Cardiac fibroblast (primary cell): ENCODE measurements at regions not wholly inside any gene's neighbourhood (a gene's known extent, or its start where the extent isn't known, plus 50 kb on each side); places are given as distances from the start of the nearest gene placed in this dataset.
A peak's percentile ranks its signal among the peaks of the same experiment; 100 is the strongest.
"Not testable (repeated sequence)": the region's sequence is repeated elsewhere in the genome, so short reads cannot be mapped to it uniquely, and the experiment has no call there.

Experiments
- DNase-seq, 2 donors: peaks; one replicate each; pipeline versions ENCODE4 v3.0.0 to v3.0.0-alpha.2; 2010; ENCODE audit warnings: low read depth in 2 of 2
- H3K4me3 ChIP-seq, 2 donors: replicated peaks in 1 of 2; 1 replicate in 1 of 2; 2 replicates in 1 of 2; pipeline ENCODE4 v1.5.1; 2011; ENCODE audit warnings: low read depth in 2 of 2, low read length in 2 of 2, mild to moderate bottlenecking in 2 of 2, moderate library complexity in 1 of 2
- CTCF ChIP-seq: IDR thresholded peaks from one replicate; pipeline ENCODE4 v1.5.1; 2011; ENCODE audit warnings: low read depth, mild to moderate bottlenecking, low read length, inconsistent platforms

DNA sequence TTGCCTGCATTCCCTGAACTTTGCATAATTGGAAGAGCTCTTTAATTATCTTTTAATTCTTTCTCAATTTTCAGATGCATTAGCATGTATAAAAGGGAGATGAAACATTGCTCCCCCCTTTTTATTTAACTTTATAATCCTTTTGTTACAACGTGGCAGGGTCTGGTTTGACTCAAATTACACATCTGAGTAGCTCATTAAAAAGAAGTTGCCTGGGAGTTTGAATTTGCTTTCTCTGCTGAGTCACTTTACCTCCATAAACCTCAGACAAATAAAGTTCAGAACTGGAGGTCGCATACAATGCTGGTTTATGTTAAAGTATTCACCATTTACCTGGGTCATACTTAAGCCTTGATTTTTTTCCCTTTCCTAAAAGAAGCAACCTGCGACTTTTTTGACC lies 495.2 kb downstream of the PREX1 start:
- no peak for DNase-seq
- TF ChIP-seq CTCF, result no peak
- H3K4me3 ChIP-seq, result no peak overlapping the region

GRCh38 chr20:48331518-48332286 lies 496.1 kb downstream of the PREX1 start:
- DNase-seq, result no peak
- no peak overlapping the region for H3K4me3 ChIP-seq
- TF ChIP-seq CTCF, result no peak

DNA sequence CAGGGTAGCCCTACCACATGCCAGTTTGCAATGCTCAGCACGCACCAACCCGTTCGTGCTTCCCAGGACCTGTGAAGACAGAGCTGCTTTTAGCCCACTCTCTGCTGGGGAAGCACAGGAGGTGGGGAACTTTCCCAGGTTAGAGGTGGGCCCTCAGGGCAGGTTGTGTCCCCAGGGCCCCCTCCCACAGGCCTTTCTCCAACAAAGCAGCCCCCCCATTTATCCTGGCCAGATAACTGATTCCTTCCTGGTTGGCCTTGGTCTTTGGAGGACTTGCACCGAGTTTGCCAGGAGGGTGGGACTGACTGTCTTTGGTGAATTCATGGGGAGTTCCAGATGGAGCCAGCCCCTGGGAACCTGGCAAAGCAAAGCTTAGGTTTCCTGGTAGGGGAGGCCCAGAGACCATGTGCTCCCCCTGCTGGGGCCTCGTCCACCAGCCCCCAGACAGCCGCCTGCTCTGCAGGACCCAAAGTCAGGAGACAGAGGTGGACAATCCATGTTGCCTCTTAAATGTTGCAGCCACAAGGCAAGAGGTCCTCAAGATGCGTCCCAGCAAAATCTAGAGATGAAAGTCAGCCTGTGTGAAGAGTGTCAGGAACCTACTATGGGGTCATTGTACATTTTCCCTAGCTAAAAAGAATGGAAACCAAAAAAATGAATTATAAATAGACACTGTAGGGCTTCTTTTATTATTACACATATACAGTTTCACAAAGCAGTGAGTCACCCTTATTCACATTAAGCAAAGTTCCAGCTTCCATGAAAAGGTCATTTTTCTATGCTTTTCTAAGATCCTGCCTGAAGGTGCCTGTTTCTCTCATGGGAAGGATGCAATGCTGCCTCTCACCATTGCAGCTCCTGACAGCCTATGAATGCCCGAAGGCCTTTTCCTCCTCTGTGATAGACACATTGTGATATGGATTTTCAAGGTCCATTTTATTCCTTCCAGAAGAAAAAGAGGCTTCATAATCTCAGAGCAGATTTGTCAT lies 497.8 kb downstream of the PREX1 start:
- DNase-seq, result peak; percentile 15 to 26
- no peak overlapping the region for H3K4me3 ChIP-seq
- TF ChIP-seq CTCF, result peak; percentile 11

- DNase-seq, result no peak
- H3K4me3 ChIP-seq, result no peak overlapping the region
- TF ChIP-seq CTCF, result no peak
These were observed 498.7 kb downstream of the PREX1 start for GRCh38 chr20:48329031-48329615.

GRCh38 chr20:48327848-48328247 lies 500.0 kb downstream of the PREX1 start:
- H3K4me3 ChIP-seq, DNase-seq: not testable (repeated sequence)

GRCh38 chr20:48326868-48327267 lies 500.9 kb downstream of the PREX1 start:
- no peak for DNase-seq
- H3K4me3 ChIP-seq, result no peak overlapping the region
- TF ChIP-seq CTCF, result no peak

- H3K4me3 ChIP-seq, result no peak overlapping the region
- no peak for DNase-seq
- TF ChIP-seq CTCF, result no peak
These were observed 501.4 kb downstream of the PREX1 start for GRCh38 chr20:48326434-48326691.
